Liver (tissue), 8 donors: ENCODE measurements at regions not wholly inside any gene's neighbourhood (a gene's known extent, or its start where the extent isn't known, plus 50 kb on each side); places are given as distances from the start of the nearest gene placed in this dataset.

Experiments
- DNase-seq: peaks from one replicate; pipeline ENCODE4 v3.0.0-alpha.2; 2017; ENCODE audit warnings: low spot score
- H3K27ac ChIP-seq, 2 donors: one replicate each; pipeline ENCODE4 v1.7.0; 2013; ENCODE audit warnings: inconsistent platforms in 2 of 2, low read length in 2 of 2, control low read depth in 1 of 2, low read depth in 1 of 2, mild to moderate bottlenecking in 1 of 2
- H3K27me3 ChIP-seq, 4 donors: one replicate each; pipeline versions ENCODE4 v1.6.1 to v1.7.0; 2013; ENCODE audit warnings: low read length in 3 of 4, inconsistent platforms in 1 of 4, mild to moderate bottlenecking in 1 of 4, moderate library complexity in 1 of 4; ENCODE audit not compliant: control insufficient read depth in 4 of 4, insufficient read depth in 4 of 4
- H3K36me3 ChIP-seq, 4 donors: one replicate each; pipeline versions ENCODE4 v1.6.1 to v1.7.0; 2013; ENCODE audit warnings: low read length in 3 of 4, mild to moderate bottlenecking in 3 of 4, low read depth in 1 of 4, moderate library complexity in 1 of 4; ENCODE audit not compliant: control insufficient read depth in 4 of 4, insufficient read depth in 3 of 4
- H3K4me1 ChIP-seq, 4 donors: one replicate each; pipeline versions ENCODE4 v1.6.1 to v1.7.0; 2013; ENCODE audit warnings: low read length in 3 of 4, mild to moderate bottlenecking in 3 of 4, moderate library complexity in 1 of 4; ENCODE audit not compliant: control insufficient read depth in 4 of 4, insufficient read depth in 4 of 4
- H3K4me3 ChIP-seq, 3 donors: one replicate each; pipeline versions ENCODE4 v1.6.1 to v1.7.0; 2013; ENCODE audit warnings: low read length in 3 of 3, control low read depth in 1 of 3, low read depth in 1 of 3, mild to moderate bottlenecking in 1 of 3
- H3K9ac ChIP-seq, 2 donors: one replicate each; pipeline ENCODE4 v1.7.0; 2013; ENCODE audit warnings: low read length in 2 of 2, mild to moderate bottlenecking in 2 of 2, moderate library complexity in 2 of 2, control low read depth in 1 of 2, low read depth in 1 of 2
- H3K9me3 ChIP-seq, 4 donors: one replicate each; pipeline versions ENCODE4 v1.6.1 to v1.7.0; 2013; ENCODE audit warnings: low read length in 3 of 4; ENCODE audit not compliant: control insufficient read depth in 4 of 4
- ATF3 ChIP-seq: IDR thresholded peaks from 2 replicates; pipeline ENCODE4 v1.6.1; 2016; ENCODE audit warnings: antibody characterized with exemption
- CTCF ChIP-seq: fragments of 150-350 bp; IDR thresholded peaks from 2 replicates; pipeline ENCODE4 v1.5.1; 2017; ENCODE audit warnings: improper control_type of control experiment, low read depth, low read length; ENCODE audit not compliant: missing input control
- EGR1 ChIP-seq, 2 donors: IDR thresholded peaks; 2 replicates each; pipeline ENCODE4 v1.6.1; 2016 to 2018; ENCODE audit warnings: antibody characterized with exemption in 2 of 2, low read depth in 2 of 2
- FOXA1 ChIP-seq: IDR thresholded peaks from 2 replicates; pipeline ENCODE4 v1.6.1; 2016; ENCODE audit warnings: antibody characterized with exemption
- FOXA2 ChIP-seq: IDR thresholded peaks from 2 replicates; pipeline ENCODE4 v1.6.1; 2016; ENCODE audit warnings: antibody characterized with exemption
- GABPA ChIP-seq, 2 donors: IDR thresholded peaks in 1 of 2; conservative IDR thresholded peaks in 1 of 2; 2 replicates each; pipeline ENCODE4 v1.6.1; 2016; ENCODE audit warnings: antibody characterized with exemption in 2 of 2, mild to moderate bottlenecking in 1 of 2, moderate library complexity in 1 of 2
- HNF4A ChIP-seq, 2 donors: conservative IDR thresholded peaks; 2 replicates each; pipeline ENCODE4 v1.6.1; 2016; ENCODE audit warnings: antibody characterized with exemption in 2 of 2, mild to moderate bottlenecking in 2 of 2
- HNF4G ChIP-seq: IDR thresholded peaks from 2 replicates; pipeline ENCODE4 v1.6.1; 2016; ENCODE audit warnings: antibody characterized with exemption
- JUND ChIP-seq, 2 donors: IDR thresholded peaks; 2 replicates each; pipeline ENCODE4 v1.6.1; 2016; ENCODE audit warnings: antibody characterized with exemption in 2 of 2
- MAX ChIP-seq: IDR thresholded peaks from 2 replicates; pipeline ENCODE4 v1.6.1; 2016; ENCODE audit warnings: antibody characterized with exemption
- NR2F2 ChIP-seq: IDR thresholded peaks from 2 replicates; pipeline ENCODE4 v1.6.1; 2016; ENCODE audit warnings: antibody characterized with exemption
- RAD21 ChIP-seq, 2 donors: IDR thresholded peaks; 2 replicates each; pipeline ENCODE4 v1.6.1; 2016; ENCODE audit warnings: antibody characterized with exemption in 2 of 2, mild to moderate bottlenecking in 2 of 2
- REST ChIP-seq: IDR thresholded peaks from 2 replicates; pipeline ENCODE4 v1.6.1; 2016; ENCODE audit warnings: antibody characterized with exemption, mild to moderate bottlenecking
- RXRA ChIP-seq, 2 donors: IDR thresholded peaks; 2 replicates each; pipeline ENCODE4 v1.6.1; 2017 to 2018; ENCODE audit warnings: antibody characterized with exemption in 2 of 2, mild to moderate bottlenecking in 1 of 2
- SP1 ChIP-seq: IDR thresholded peaks from 2 replicates; pipeline ENCODE4 v1.6.1; 2018; ENCODE audit warnings: antibody characterized with exemption, mild to moderate bottlenecking
- TAF1 ChIP-seq: conservative IDR thresholded peaks from 2 replicates; pipeline ENCODE4 v1.6.1; 2016; ENCODE audit warnings: antibody characterized with exemption, mild to moderate bottlenecking
- YY1 ChIP-seq: IDR thresholded peaks from 2 replicates; pipeline ENCODE4 v1.6.1; 2016; ENCODE audit warnings: antibody characterized with exemption, mild to moderate bottlenecking
- ZBTB33 ChIP-seq: IDR thresholded peaks from 2 replicates; pipeline ENCODE4 v1.6.1; 2016; ENCODE audit warnings: antibody characterized with exemption
- WGBS: extraction: QIAGEN DNeasy Blood & Tissue Kit; methylation state at CpG from one replicate; pipeline ENCODE4 v1.1.7; 2013; 5-methylcytosine and 5-hydroxymethylcytosine counted together
- donor health status: healthy.
- donor health status: healthy.
- donor health status: healthy.
- donor health status: healthy.
- donor health status: healthy.

GRCh38 chr6:100062621-100063020 is 68.6 kb upstream of the MCHR2 start:
- Histone ChIP-seq H3K4me1 (no peaks in the 10 kb centered on the region), H3K36me3 (no peaks in the 10 kb centered on the region), H3K9ac (no peak overlapping the region), H3K27me3 (peaks cover 0 to 2% (median 0%) of the 10 kb centered on the region in 4 donors), H3K27ac (no peak overlapping the region), H3K4me3 (no peak overlapping the region), H3K9me3 (no peaks in the 10 kb centered on the region)
- TF ChIP-seq RAD21 (IDR thresholded peaks at IDR 0.05) (no peak), EGR1 (IDR thresholded peaks at IDR 0.05; ENCODE audit: low read depth in 2 of 2) (no peak), CTCF (no peak), TAF1 (no peak), ATF3 (no peak), RXRA (IDR thresholded peaks at IDR 0.05) (no peak), HNF4A (conservative IDR thresholded peaks at IDR 0.05) (no peak), GABPA (IDR thresholded peaks at IDR 0.05 in 1 of 2, conservative IDR thresholded peaks at IDR 0.05 in 1 of 2) (no peak), NR2F2 (no peak), MAX (no peak), ZBTB33 (no peak), FOXA1 (no peak), JUND (IDR thresholded peaks at IDR 0.05) (no peak), YY1 (no peak), HNF4G (no peak)
- 86% methylated on average over 4 of the region's 4 CpGs for WGBS
- DNase-seq: no peak

- Histone ChIP-seq H3K27me3 (no peaks in the 10 kb centered on the region), H3K4me1 (no peaks in the 10 kb centered on the region), H3K9ac (no peak overlapping the region), H3K9me3 (no peaks in the 10 kb centered on the region), H3K36me3 (no peaks in the 10 kb centered on the region), H3K27ac (no peak overlapping the region), H3K4me3 (no peak overlapping the region)
- WGBS: 74% methylated on average over 2 of the region's 2 CpGs
- no peak for TF ChIP-seq CTCF
- no peak for TF ChIP-seq SP1
- no peak for TF ChIP-seq GABPA (IDR thresholded peaks at IDR 0.05 in 1 of 2, conservative IDR thresholded peaks at IDR 0.05 in 1 of 2)
- no peak for TF ChIP-seq REST
- no peak for TF ChIP-seq NR2F2
- TF ChIP-seq RXRA (IDR thresholded peaks at IDR 0.05): no peak
- TF ChIP-seq HNF4A (conservative IDR thresholded peaks at IDR 0.05): no peak
- no peak for TF ChIP-seq YY1
- TF ChIP-seq RAD21 (IDR thresholded peaks at IDR 0.05): no peak
- TF ChIP-seq JUND (IDR thresholded peaks at IDR 0.05): no peak
- no peak for TF ChIP-seq ATF3
- no peak for TF ChIP-seq EGR1 (IDR thresholded peaks at IDR 0.05; ENCODE audit: low read depth in 2 of 2)
- TF ChIP-seq TAF1: no peak
- no peak for TF ChIP-seq FOXA2
- no peak for TF ChIP-seq HNF4G
- no peak for TF ChIP-seq FOXA1
- no peak for TF ChIP-seq MAX
- no peak for TF ChIP-seq ZBTB33
- no peak for DNase-seq
Measured at GRCh38 chr6:100057941-100058340, 63.9 kb upstream of the MCHR2 start.
